GM19397 (cell line): ENCODE measurements at regions not wholly inside any gene's neighbourhood (a gene's known extent, or its start where the extent isn't known, plus 50 kb on each side); places are given as distances from the start of the nearest gene placed in this dataset.
"Not testable (repeated sequence)": the region's sequence is repeated elsewhere in the genome, so short reads cannot be mapped to it uniquely, and the experiment has no call there.

Source experiments
- ATAC-seq: cut with Tn5 transposase; IDR thresholded peaks from one replicate; pipeline ENCODE4 v1.9.1; 2021; ENCODE audit warnings: mild to moderate bottlenecking, moderate library complexity; ENCODE audit not compliant: unreplicated experiment

- no peak for ATAC-seq
Measured at GRCh38 chr4:171538601-171539100, 274.6 kb upstream of the GALNTL6 start.

- no peak for ATAC-seq
Measured at GRCh38 chr4:171534391-171534790, 278.8 kb upstream of the GALNTL6 start.

- no peak for ATAC-seq
Measured at GRCh38 chr4:171532968-171533367, 280.2 kb upstream of the GALNTL6 start.

- no peak for ATAC-seq
Measured at GRCh38 chr4:171524903-171525302, 288.3 kb upstream of the GALNTL6 start.

GRCh38 chr4:171521726-171522125 is 291.5 kb upstream of the GALNTL6 start:
- ATAC-seq: no peak

- ATAC-seq: no peak
Measured at GRCh38 chr4:171519457-171519856, 293.7 kb upstream of the GALNTL6 start.

- no peak for ATAC-seq
Measured at GRCh38 chr4:171517883-171518282, 295.3 kb upstream of the GALNTL6 start.

- no peak for ATAC-seq
Measured at GRCh38 chr4:171516694-171517093, 296.5 kb upstream of the GALNTL6 start.

- no peak for ATAC-seq
Measured at GRCh38 chr4:171484681-171485080, 328.5 kb upstream of the GALNTL6 start.

- ATAC-seq: no peak
Measured at GRCh38 chr4:171478181-171478580, 335.0 kb upstream of the GALNTL6 start.

GRCh38 chr4:171475111-171475510 is 338.1 kb upstream of the GALNTL6 start:
- ATAC-seq: not testable (repeated sequence)

GRCh38 chr4:171473155-171473554 is 340.0 kb upstream of the GALNTL6 start:
- no peak for ATAC-seq

GRCh38 chr4:171472230-171472629 is 341.0 kb upstream of the GALNTL6 start:
- no peak for ATAC-seq

GRCh38 chr4:171464499-171464898 is 348.7 kb upstream of the GALNTL6 start:
- ATAC-seq: no peak

GRCh38 chr4:171461191-171461590 is 352.0 kb upstream of the GALNTL6 start:
- ATAC-seq: no peak

- no peak for ATAC-seq
Measured at GRCh38 chr4:171448919-171449481, 364.2 kb upstream of the GALNTL6 start.

- ATAC-seq: no peak
Measured at GRCh38 chr4:171448358-171448757, 364.8 kb upstream of the GALNTL6 start.

- no peak for ATAC-seq
Measured at GRCh38 chr4:171441300-171441941, 371.8 kb upstream of the GALNTL6 start.

GRCh38 chr4:171433674-171434073 is 379.5 kb upstream of the GALNTL6 start:
- no peak for ATAC-seq

- ATAC-seq: no peak
Measured at GRCh38 chr4:171432536-171432935, 380.7 kb upstream of the GALNTL6 start.

- ATAC-seq: peak; percentile 51
Measured at GRCh38 chr4:171430495-171430894, 382.7 kb upstream of the GALNTL6 start.

- no peak for ATAC-seq
Measured at GRCh38 chr4:171397175-171397574, 416.0 kb upstream of the GALNTL6 start.

GRCh38 chr4:171390626-171391025 is 422.6 kb upstream of the GALNTL6 start:
- no peak for ATAC-seq
